ENCODE measurements at regions not wholly inside any gene's neighbourhood (a gene's known extent, or its start where the extent isn't known, plus 50 kb on each side); places are given as distances from the start of the nearest gene placed in this dataset.
"Not testable (repeated sequence)": the region's sequence is repeated elsewhere in the genome, so short reads cannot be mapped to it uniquely, and the experiment has no call there.

- not testable (repeated sequence) for TF ChIP-seq CTCF, EP300 (IDR thresholded peaks at IDR 0.05)
Measured at GRCh38 chrX:85772391-85772790, 275.0 kb downstream of the CHM start.
